C4-2B (cell line): ENCODE measurements at regions not wholly inside any gene's neighbourhood (a gene's known extent, or its start where the extent isn't known, plus 50 kb on each side); places are given as distances from the start of the nearest gene placed in this dataset.

ENCODE experiments used
- ZFX ChIP-seq: fragments of 450-650 bp; IDR thresholded peaks from 2 replicates; pipeline ENCODE4 v1.6.1; 2017
- TF ChIP-seq, protein P1 (sequence below): fragments of 450-650 bp; conservative IDR thresholded peaks from 2 replicates; pipeline ENCODE4 v1.5.1; 2017; ENCODE audit warnings: mild to moderate bottlenecking

- TF ChIP-seq, protein P1, sequence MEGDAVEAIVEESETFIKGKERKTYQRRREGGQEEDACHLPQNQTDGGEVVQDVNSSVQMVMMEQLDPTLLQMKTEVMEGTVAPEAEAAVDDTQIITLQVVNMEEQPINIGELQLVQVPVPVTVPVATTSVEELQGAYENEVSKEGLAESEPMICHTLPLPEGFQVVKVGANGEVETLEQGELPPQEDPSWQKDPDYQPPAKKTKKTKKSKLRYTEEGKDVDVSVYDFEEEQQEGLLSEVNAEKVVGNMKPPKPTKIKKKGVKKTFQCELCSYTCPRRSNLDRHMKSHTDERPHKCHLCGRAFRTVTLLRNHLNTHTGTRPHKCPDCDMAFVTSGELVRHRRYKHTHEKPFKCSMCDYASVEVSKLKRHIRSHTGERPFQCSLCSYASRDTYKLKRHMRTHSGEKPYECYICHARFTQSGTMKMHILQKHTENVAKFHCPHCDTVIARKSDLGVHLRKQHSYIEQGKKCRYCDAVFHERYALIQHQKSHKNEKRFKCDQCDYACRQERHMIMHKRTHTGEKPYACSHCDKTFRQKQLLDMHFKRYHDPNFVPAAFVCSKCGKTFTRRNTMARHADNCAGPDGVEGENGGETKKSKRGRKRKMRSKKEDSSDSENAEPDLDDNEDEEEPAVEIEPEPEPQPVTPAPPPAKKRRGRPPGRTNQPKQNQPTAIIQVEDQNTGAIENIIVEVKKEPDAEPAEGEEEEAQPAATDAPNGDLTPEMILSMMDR: no peak
- TF ChIP-seq ZFX: no peak
These were observed 87.4 kb downstream of the SLC4A3 start for GRCh38 chr2:219714681-219715400.
